Activated CD8-positive, alpha-beta memory T cell treated with anti-CD3 and anti-CD28 coated beads for 24 hours (primary cell): ENCODE measurements at regions not wholly inside any gene's neighbourhood (a gene's known extent, or its start where the extent isn't known, plus 50 kb on each side); places are given as distances from the start of the nearest gene placed in this dataset.

Source experiments
- DNase-seq: peaks from one replicate; pipeline ENCODE4 v3.0.0-alpha.2; 2020

DNA sequence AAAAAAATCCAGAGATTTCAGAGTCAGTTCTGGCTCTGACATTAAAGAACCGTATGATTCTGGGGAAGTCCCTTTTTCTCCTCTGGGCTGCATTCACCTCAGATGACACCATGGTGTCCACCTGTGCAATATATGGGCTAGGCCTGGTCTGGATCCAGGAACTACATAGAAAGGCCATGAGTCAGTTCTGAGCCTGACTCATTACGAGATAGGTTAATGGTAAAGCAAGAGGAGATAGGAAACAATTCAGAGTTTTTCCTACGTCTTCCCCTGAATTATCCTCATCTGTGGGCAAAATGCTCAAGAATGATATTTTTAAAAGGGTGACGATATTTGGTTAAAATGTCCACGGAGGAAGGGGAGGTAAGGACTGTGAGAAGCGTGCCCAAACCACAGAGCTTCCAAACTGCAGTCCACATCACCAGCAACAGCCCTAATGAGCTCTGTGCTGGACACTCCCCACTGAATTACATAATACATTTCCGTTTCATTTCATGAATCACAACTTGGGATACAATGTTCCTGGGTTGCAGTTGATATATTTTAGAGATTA, 180.1 kb upstream of the OSR1 start:
- DNase-seq = no peak

- no peak for DNase-seq
Observed at GRCh38 chr2:19536136-19536535, 177.7 kb upstream of the OSR1 start.

- DNase-seq = no peak
Observed at GRCh38 chr2:19532547-19533196, 174.2 kb upstream of the OSR1 start.

DNA sequence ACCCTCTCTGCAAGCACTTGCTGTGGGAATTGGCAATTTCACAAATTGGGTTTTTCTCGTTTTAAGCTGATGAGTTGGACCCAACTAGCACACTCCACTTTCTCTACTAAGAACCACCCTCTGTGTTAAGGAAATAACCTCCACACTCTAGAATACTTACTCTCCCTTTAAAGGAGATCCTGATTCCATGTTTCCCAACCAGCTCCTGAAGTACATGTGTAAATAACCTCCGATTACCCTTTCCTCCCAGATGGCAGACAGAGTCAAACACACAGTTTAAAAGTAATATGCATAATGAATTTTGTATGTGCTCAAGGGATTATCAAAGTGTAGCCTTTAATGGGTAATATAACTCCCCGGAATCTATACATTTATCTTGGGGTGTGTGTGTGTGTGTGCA, 171.3 kb upstream of the OSR1 start:
- no peak for DNase-seq

DNA sequence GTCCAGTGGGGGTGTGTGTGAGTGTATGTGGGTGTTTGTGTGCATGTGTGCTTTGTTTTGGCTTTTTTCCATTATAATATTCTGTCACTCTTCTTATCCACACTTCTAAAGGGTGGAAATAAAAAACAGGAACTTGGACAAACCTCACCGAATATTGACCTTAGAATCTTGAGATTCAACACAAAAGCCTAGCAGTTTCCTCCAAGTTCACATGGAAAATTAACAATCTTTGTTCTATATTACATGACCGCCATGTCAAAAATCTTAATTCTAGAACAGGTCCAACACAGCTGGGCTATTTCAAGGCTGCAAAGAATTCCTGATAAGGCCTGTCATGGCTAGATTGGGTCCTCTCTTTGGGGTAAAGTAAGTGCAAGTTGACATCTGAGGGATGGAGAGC, 169.3 kb upstream of the OSR1 start:
- no peak for DNase-seq

GRCh38 chr2:19525313-19525712, 166.9 kb upstream of the OSR1 start:
- DNase-seq = no peak

- no peak for DNase-seq
Observed at GRCh38 chr2:19519045-19519444, 160.6 kb upstream of the OSR1 start.

DNA sequence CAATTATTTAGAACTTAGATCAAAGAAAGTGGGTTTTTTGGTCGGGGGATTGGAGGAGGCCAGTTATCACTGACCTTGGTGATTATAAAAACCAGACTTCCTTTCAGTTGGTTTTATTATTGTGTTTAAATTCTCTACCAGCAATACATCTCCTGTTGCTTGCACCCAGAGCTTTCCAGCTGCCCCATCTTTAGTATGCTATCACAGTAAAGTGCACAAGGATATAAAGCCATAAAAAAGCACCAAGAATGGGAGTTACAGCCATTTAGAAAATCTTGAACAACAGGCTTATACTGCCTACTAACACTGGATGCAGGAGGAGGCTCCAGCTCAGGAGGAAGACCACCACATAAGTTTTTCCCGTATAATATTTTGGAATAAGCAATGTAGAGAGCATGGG, 148.7 kb upstream of the OSR1 start:
- no peak for DNase-seq

- no peak for DNase-seq
Observed at GRCh38 chr2:19505199-19506136, 147.0 kb upstream of the OSR1 start.

DNA sequence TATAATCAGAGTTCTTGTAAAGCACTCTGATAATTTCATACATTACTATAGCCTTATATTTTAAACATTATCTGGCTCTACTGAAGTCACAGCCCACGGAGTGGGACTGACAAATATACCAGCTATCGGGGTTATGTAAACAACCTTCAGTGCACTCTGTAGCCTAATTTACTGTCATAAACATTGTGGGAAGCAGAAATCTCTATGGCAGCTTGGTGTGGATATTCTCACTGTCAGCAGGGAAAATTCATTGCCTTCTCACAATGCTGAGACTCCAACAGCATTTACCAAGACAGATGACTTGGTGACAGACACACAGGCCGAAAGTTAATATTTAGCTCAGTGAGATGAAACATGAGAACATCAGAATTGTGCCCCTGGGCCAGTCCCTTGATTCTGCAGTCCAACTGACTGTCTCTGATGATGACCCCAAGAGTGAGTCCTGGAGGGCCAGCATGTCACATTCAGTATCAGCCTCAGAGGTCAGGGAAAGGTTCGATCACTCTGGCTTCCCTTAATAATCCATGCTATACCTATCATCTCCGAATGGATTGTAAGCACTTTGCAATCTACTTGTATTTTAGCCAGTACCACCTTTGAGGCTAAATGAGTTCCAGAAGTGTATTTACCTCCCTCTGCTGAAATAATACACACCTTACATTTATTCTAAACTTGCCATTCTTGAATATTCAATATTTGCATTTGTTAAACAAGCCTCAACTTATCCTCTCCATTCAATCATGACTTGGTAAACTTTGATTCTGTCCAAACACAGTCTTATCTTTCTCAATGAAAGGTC, 146.2 kb upstream of the OSR1 start:
- DNase-seq = no peak

- no peak for DNase-seq
Observed at GRCh38 chr2:19503915-19504314, 145.5 kb upstream of the OSR1 start.

DNA sequence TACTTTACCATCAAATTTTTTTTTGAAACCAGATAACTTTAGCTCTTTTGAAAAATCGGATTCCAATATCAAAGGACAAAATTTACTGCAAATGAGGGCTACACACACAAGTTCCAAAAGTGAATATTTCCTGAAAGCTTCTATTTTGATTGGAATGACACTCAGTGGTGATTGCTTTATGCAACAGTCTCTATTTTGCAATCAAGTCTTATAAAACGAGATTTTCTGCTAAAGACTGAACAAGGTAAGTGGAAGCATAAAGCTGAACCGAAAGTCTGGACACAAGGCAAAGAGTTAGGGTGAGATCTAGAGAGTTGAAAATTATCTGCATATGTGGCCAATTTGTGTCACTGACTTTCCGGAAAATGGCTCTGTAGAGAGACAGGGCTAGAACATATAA, 145.0 kb upstream of the OSR1 start:
- no peak for DNase-seq

DNA sequence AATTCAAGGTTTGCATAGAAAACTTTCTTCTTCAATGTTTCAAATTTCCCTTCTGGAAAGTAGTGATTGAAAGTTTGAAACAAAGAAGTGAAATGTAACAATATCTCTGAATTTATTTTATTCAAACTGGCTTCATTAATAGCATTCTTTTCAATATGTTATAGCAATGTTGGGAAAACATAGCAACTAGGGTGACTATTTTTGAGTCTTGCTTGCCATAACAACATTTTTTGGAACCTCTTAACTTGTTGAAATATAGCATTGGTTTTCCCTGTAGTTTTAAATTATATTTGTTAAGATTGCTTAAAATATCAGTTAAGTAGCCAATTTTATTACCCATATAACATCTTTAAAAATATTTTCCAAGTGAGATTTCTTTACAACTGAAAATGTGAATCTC, 141.7 kb upstream of the OSR1 start:
- no peak for DNase-seq

- DNase-seq = no peak
Observed at GRCh38 chr2:19496646-19497045, 138.2 kb upstream of the OSR1 start.

DNA sequence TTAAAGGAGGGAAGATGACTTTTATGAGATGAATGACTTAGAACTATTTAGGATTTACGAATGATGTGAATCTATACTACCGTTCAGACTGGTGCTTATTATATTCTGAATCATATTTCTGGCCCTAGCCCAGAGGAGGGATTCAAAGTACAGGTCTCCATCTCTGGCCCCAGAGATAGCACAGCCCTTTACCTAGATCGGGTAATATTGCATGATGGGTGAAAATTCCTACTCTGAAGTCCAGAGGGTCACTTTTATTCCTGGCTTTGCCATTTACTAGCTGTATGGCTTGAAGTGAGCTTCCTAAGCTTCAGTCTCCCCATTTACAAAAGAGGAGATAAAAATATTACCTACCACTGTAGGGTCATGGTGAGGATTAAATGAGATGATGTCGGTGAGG, 135.8 kb upstream of the OSR1 start:
- DNase-seq = no peak

DNA sequence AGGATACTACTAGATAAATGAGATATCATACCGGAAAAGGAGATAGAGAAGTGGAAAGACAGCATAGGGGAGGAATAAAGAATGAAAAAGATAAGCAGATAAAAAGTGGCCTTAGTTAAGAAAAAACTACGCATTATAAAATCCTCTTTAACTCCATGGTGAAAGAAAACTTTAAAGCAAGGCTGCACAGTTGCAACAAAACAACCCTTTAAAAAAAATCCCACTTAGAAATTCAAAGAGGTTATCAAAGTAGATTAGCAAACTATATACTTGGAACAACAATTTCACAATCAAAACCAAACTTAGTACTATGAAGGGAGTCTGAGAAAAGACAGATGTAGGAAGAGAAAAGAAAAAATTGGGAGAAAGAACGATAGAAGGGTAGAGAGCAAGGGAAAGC, 133.4 kb upstream of the OSR1 start:
- no peak for DNase-seq

- DNase-seq = no peak
Observed at GRCh38 chr2:19490846-19491435, 132.5 kb upstream of the OSR1 start.

GRCh38 chr2:19488009-19488691, 129.7 kb upstream of the OSR1 start:
- no peak for DNase-seq

- no peak for DNase-seq
Observed at GRCh38 chr2:19484736-19485135, 126.3 kb upstream of the OSR1 start.

DNA sequence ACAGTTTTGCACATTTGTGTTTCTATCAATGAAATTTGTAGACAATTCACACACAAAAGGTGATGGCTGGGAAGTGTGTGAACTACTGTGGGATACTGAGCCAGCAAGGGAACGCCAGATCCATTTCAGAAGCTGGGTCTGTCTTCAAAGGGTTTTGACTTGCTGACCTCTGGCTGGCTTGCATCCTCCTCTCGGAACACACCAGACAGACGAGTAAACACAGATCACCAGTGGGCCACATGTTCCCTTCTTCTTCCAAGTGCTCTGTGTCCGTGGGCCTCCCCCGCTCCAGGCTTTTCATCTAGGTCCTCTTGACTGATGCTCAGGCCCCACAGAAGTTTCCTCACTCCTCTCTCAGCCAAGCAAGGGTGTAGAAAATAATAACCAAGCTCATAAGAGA, 122.2 kb upstream of the OSR1 start:
- DNase-seq = no peak

DNA sequence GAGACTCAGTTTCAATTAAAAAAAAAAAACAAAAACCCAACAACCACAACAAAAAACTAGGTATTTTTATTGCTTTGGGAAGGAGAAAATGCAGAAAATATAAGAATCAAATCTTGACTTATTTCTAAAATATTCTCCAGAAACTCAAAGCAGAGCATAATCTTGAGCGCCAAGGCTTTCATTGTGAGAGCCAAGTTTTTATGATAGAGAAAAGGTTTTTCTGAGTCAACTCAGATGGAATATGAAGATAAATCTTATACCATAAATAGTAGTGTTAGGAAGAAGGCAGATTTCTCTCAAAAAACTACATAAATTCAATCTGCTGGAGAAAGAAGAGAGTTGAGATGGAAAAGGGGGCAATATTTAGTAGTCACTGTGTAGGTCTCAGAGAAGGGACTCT, 121.2 kb upstream of the OSR1 start:
- DNase-seq = no peak

GRCh38 chr2:19478409-19478808, 120.0 kb upstream of the OSR1 start:
- DNase-seq = no peak
